Neural cell (in vitro differentiated cells): ENCODE measurements at regions not wholly inside any gene's neighbourhood (a gene's known extent, or its start where the extent isn't known, plus 50 kb on each side); places are given as distances from the start of the nearest gene placed in this dataset.

ENCODE experiments used
- EP300 ChIP-seq: fragments of 450-650 bp; conservative IDR thresholded peaks from 2 replicates; pipeline ENCODE4 v1.6.1; 2014; ENCODE audit warnings: antibody characterized with exemption, mild to moderate bottlenecking, moderate library complexity; ENCODE audit not compliant: poor library complexity, severe bottlenecking
- EZH2 ChIP-seq: fragments of 200-600, 300-800 bp; shearing (Covaris generic), sonication (generic); IDR thresholded peaks from 2 replicates; pipeline ENCODE4 v1.6.1; 2014; ENCODE audit warnings: antibody characterized with exemption, low read length, borderline replicate concordance, mild to moderate bottlenecking; ENCODE audit not compliant: insufficient read depth, poor library complexity, severe bottlenecking
- POLR2AphosphoS5 ChIP-seq: IDR thresholded peaks from 2 replicates; pipeline ENCODE4 v1.6.1; 2012
- RAD21 ChIP-seq: fragments of 450-650 bp; conservative IDR thresholded peaks from 2 replicates; pipeline ENCODE4 v1.6.1; 2014; ENCODE audit warnings: antibody characterized with exemption, mild to moderate bottlenecking, moderate library complexity
- TF ChIP-seq, protein P1 (sequence below): fragments of 450-650 bp; IDR thresholded peaks from 2 replicates; pipeline ENCODE4 v1.5.1; 2014; ENCODE audit warnings: antibody characterized with exemption, mild to moderate bottlenecking, moderate library complexity; ENCODE audit not compliant: poor library complexity, severe bottlenecking
- TF ChIP-seq, protein P2 (sequence below): IDR thresholded peaks from 2 replicates; pipeline ENCODE4 v1.6.1; 2012; ENCODE audit warnings: borderline replicate concordance

DNA sequence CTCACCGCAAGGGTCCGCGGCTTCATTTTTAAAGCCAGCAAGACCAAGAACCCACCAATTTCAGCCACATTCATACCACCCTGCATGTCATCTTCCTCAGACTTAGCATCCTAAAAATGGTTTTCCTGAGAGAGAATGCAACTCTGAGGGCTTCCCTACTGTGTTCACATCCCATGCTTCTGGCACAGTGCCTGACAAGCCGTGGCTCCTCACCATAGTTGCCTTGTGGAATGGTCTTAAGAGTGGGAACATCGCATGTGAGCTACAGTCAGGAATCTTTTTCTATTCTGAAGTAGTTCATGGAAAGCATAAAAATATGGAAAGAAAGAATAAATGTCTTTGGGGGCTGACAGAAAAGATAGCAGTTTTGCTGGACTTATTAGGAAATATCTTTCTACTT is 120.3 kb downstream of the RAP2B start:
- TF ChIP-seq, protein P1, sequence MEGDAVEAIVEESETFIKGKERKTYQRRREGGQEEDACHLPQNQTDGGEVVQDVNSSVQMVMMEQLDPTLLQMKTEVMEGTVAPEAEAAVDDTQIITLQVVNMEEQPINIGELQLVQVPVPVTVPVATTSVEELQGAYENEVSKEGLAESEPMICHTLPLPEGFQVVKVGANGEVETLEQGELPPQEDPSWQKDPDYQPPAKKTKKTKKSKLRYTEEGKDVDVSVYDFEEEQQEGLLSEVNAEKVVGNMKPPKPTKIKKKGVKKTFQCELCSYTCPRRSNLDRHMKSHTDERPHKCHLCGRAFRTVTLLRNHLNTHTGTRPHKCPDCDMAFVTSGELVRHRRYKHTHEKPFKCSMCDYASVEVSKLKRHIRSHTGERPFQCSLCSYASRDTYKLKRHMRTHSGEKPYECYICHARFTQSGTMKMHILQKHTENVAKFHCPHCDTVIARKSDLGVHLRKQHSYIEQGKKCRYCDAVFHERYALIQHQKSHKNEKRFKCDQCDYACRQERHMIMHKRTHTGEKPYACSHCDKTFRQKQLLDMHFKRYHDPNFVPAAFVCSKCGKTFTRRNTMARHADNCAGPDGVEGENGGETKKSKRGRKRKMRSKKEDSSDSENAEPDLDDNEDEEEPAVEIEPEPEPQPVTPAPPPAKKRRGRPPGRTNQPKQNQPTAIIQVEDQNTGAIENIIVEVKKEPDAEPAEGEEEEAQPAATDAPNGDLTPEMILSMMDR: no peak
- TF ChIP-seq POLR2AphosphoS5: no peak
- TF ChIP-seq, protein P2, sequence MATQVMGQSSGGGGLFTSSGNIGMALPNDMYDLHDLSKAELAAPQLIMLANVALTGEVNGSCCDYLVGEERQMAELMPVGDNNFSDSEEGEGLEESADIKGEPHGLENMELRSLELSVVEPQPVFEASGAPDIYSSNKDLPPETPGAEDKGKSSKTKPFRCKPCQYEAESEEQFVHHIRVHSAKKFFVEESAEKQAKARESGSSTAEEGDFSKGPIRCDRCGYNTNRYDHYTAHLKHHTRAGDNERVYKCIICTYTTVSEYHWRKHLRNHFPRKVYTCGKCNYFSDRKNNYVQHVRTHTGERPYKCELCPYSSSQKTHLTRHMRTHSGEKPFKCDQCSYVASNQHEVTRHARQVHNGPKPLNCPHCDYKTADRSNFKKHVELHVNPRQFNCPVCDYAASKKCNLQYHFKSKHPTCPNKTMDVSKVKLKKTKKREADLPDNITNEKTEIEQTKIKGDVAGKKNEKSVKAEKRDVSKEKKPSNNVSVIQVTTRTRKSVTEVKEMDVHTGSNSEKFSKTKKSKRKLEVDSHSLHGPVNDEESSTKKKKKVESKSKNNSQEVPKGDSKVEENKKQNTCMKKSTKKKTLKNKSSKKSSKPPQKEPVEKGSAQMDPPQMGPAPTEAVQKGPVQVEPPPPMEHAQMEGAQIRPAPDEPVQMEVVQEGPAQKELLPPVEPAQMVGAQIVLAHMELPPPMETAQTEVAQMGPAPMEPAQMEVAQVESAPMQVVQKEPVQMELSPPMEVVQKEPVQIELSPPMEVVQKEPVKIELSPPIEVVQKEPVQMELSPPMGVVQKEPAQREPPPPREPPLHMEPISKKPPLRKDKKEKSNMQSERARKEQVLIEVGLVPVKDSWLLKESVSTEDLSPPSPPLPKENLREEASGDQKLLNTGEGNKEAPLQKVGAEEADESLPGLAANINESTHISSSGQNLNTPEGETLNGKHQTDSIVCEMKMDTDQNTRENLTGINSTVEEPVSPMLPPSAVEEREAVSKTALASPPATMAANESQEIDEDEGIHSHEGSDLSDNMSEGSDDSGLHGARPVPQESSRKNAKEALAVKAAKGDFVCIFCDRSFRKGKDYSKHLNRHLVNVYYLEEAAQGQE: no peak
- TF ChIP-seq EZH2: no peak
- TF ChIP-seq RAD21: no peak
- no peak for TF ChIP-seq EP300
